ENCODE measurements at regions not wholly inside any gene's neighbourhood (a gene's known extent, or its start where the extent isn't known, plus 50 kb on each side); places are given as distances from the start of the nearest gene placed in this dataset.

DNA sequence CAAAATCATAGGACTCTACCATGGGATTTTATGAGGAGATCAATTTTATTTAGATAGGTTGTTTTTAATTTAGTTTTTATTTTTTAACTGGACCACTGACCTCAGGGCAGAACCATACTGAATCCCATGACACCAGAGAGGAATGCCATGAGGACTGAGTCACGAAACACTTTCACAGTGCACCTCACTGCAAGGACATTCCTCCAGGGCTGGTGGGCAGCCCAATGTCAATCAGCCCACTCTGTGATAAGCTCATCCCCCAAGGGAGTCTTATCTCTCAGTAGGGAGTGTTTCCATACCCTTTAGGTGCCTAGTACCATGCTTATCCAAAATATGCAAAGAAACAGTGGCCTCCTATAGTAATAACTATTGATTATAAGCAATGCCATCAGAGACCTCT is 224.5 kb upstream of the CDH6 start:
- Histone ChIP-seq H3K56ac (replicated peaks; ENCODE audit: insufficient read length, low read depth, low read length) (no peak overlapping the region), H3K4me1 (replicated peaks in 1 of 4; ENCODE audit: control insufficient read depth in 3 of 4, insufficient read depth in 4 of 4, low read length in 3 of 4) (no peaks in the 10 kb centered on the region), H2BK5ac (ENCODE audit: low read depth, low read length) (no peak overlapping the region), H3K23me2 (ENCODE audit: low read depth, low read length) (no peaks in the 10 kb centered on the region), H3K4me3 (ENCODE audit: extremely low read depth in 1 of 4, insufficient read depth in 2 of 4, low read depth in 3 of 4, low read length in 4 of 4) (no peak overlapping the region), H4K5ac (ENCODE audit: insufficient read length, low read depth, low read length) (no peak overlapping the region), H3K9ac (replicated peaks in 1 of 4; ENCODE audit: extremely low read depth in 1 of 4, low read depth in 3 of 4, low read length in 3 of 4) (no peak overlapping the region), H4K20me1 (replicated peaks in 1 of 2; ENCODE audit: control insufficient read depth in 1 of 2, insufficient read depth in 2 of 2, low read length in 2 of 2) (no peaks in the 10 kb centered on the region), H3K36me3 (ENCODE audit: control insufficient read depth in 2 of 4, insufficient read depth in 4 of 4, low read length in 3 of 4) (no peaks in the 10 kb centered on the region), H2BK20ac (ENCODE audit: low read length) (no peak overlapping the region), H3K14ac (ENCODE audit: insufficient read length) (no peak overlapping the region), H2AK5ac (ENCODE audit: low read depth, low read length) (no peak overlapping the region), H3K79me1 (ENCODE audit: low read depth, low read length) (no peaks in the 10 kb centered on the region), H3K79me2 (ENCODE audit: control insufficient read depth in 1 of 2, insufficient read depth in 2 of 2, low read length in 2 of 2) (no peaks in the 10 kb centered on the region), H2BK12ac (ENCODE audit: low read depth, low read length) (no peak overlapping the region), H3K9me3 (ENCODE audit: insufficient read depth in 2 of 2, low read depth in 1 of 2, low read length in 1 of 2) (0 out of 4 replicates have a peak, but pooled peaks cover 0 to 3% of the 10 kb centered on the region in 2 experiments), H2AFZ (ENCODE audit: low read length) (no peak overlapping the region), H4K91ac (replicated peaks; ENCODE audit: insufficient read length, low read length) (no peak overlapping the region), H2BK15ac (ENCODE audit: low read length) (no peak overlapping the region), H3K4me2 (ENCODE audit: insufficient read depth in 1 of 2, low read depth in 2 of 2, low read length in 2 of 2) (no peak overlapping the region), H3K23ac (ENCODE audit: insufficient read length) (no peak overlapping the region), H2BK120ac (replicated peaks; ENCODE audit: low read depth, low read length) (no peak overlapping the region), H3K4ac (replicated peaks; ENCODE audit: insufficient read length, low read depth, low read length) (no peak overlapping the region), H3K27me3 (replicated peaks in 1 of 4; ENCODE audit: control insufficient read depth in 3 of 4, extremely low read depth in 1 of 4, insufficient read depth in 3 of 4, low read length in 3 of 4) (no peaks in the 10 kb centered on the region), H3K27ac (ENCODE audit: low read depth, low read length) (no peak overlapping the region), H3K18ac (ENCODE audit: extremely low read depth, low read length) (no peak overlapping the region), H4K8ac (ENCODE audit: extremely low read depth, insufficient read depth, low read length) (no peak overlapping the region)
- 93% methylated on average over 1 of the region's 1 CpG; no CpG with 5 or more reads in 1 of the 2 experiments for WGBS, 2 experiments (ENCODE audit: extremely low coverage in 1 of 2, insufficient coverage in 1 of 2, insufficient read length in 1 of 2, insufficient replicate concordance in 2 of 2, low coverage in 1 of 2, low lambda C conversion rate in 2 of 2, missing lambda C conversion rate in 1 of 2)
- ChIA-PET POLR2A (ENCODE audit: partially characterized antibody) (no interaction called here), CTCF (ENCODE audit: partially characterized antibody) (no interaction called here)
- no peak for FAIRE-seq
- DNase-seq (ENCODE audit: low read depth in 1 of 2, low spot score in 2 of 2): no peak
- TF ChIP-seq JUND (IDR thresholded peaks at IDR 0.05; ENCODE audit: low read length) (no peak), SRF (IDR thresholded peaks at IDR 0.05; ENCODE audit: low read depth, low read length) (no peak), KDM5A (IDR thresholded peaks at IDR 0.05; ENCODE audit: low read length) (no peak), CTBP2 (IDR thresholded peaks at IDR 0.05; ENCODE audit: borderline replicate concordance, insufficient read depth, insufficient read length, low read length) (no peak), TCF12 (IDR thresholded peaks at IDR 0.05; ENCODE audit: low read depth, low read length) (no peak), SIX5 (IDR thresholded peaks at IDR 0.05; ENCODE audit: low read depth, low read length) (no peak), EP300 (IDR thresholded peaks at IDR 0.05; ENCODE audit: borderline replicate concordance in 1 of 2, low read depth in 2 of 2, low read length in 2 of 2) (no peak), SUZ12 (IDR thresholded peaks at IDR 0.05; ENCODE audit: low read length) (no peak), EZH2 (IDR thresholded peaks at IDR 0.05; ENCODE audit: low read depth, low read length, severe bottlenecking) (no peak), CHD1 (IDR thresholded peaks at IDR 0.05; ENCODE audit: low read depth, low read length) (no peak), POLR2AphosphoS5 (IDR thresholded peaks at IDR 0.05; ENCODE audit: low read depth, low read length) (no peak)
- TF ChIP-seq, protein P1, sequence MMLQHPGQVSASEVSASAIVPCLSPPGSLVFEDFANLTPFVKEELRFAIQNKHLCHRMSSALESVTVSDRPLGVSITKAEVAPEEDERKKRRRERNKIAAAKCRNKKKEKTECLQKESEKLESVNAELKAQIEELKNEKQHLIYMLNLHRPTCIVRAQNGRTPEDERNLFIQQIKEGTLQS (IDR thresholded peaks at IDR 0.05; ENCODE audit: insufficient read depth, low read depth, low read length): no peak

Measured in H1 (cell line).